Stimulated activated effector memory CD8-positive, alpha-beta T cell treated with anti-CD3 and anti-CD28 coated beads, Interleukin-12 subunit alpha, Interleukin-12 subunit beta, amount 100 ng/mL, for 72 hours (primary cell): ENCODE measurements at regions not wholly inside any gene's neighbourhood (a gene's known extent, or its start where the extent isn't known, plus 50 kb on each side); places are given as distances from the start of the nearest gene placed in this dataset.
"Not testable (repeated sequence)": the region's sequence is repeated elsewhere in the genome, so short reads cannot be mapped to it uniquely, and the experiment has no call there.

Source experiments
- ATAC-seq: fragments of 150-1000 bp; cut with Tn5 transposase; 2 replicates; pipeline ENCODE4 v1.10.0; 2021
- DNase-seq, 2 donors: peaks; one replicate each; pipeline ENCODE4 v3.0.0; 2021 to 2022; ENCODE audit warnings: low spot score in 2 of 2
- H3K27ac Mint-ChIP-seq: one replicate; pipeline ENCODE4 v1.8.0; 2022; ENCODE audit warnings: mild to moderate bottlenecking, mixed read lengths
- H3K36me3 Mint-ChIP-seq: one replicate; pipeline ENCODE4 v1.8.0; 2022; ENCODE audit warnings: mild to moderate bottlenecking, mixed read lengths
- H3K4me1 Mint-ChIP-seq: one replicate; pipeline ENCODE4 v1.8.0; 2022; ENCODE audit warnings: mixed read lengths
- H3K4me3 Mint-ChIP-seq: one replicate; pipeline ENCODE4 v1.8.0; 2022; ENCODE audit warnings: mild to moderate bottlenecking, mixed read lengths
- H3K9me3 Mint-ChIP-seq: one replicate; pipeline ENCODE4 v1.8.0; 2022; ENCODE audit warnings: mixed read lengths

- peaks cover 7% of the 10 kb centered on the region for H3K4me1 Mint-ChIP-seq
- ATAC-seq, result no peak
- no peaks in the 10 kb centered on the region for H3K9me3 Mint-ChIP-seq
- no peaks in the 10 kb centered on the region for H3K36me3 Mint-ChIP-seq
- no peak overlapping the region for H3K27ac Mint-ChIP-seq
- DNase-seq, result no peak
- no peak overlapping the region for H3K4me3 Mint-ChIP-seq
Observed at GRCh38 chr2:54065411-54065810, 50.0 kb upstream of the ACYP2 start.

- no peak overlapping the region for H3K4me3 Mint-ChIP-seq
- ATAC-seq, result no peak
- no peak for DNase-seq
Observed at GRCh38 chr2:54063967-54064535, 51.4 kb upstream of the ACYP2 start.

GRCh38 chr2:54062401-54062800 lies 53.0 kb upstream of the ACYP2 start:
- H3K4me1 Mint-ChIP-seq, result peaks cover 12% of the 10 kb centered on the region
- H3K4me3 Mint-ChIP-seq, result no peak overlapping the region
- DNase-seq (no peak), ATAC-seq (no peak)
- peaks cover 3% of the 10 kb centered on the region for H3K9me3 Mint-ChIP-seq
- no peaks in the 10 kb centered on the region for H3K36me3 Mint-ChIP-seq
- no peak overlapping the region for H3K27ac Mint-ChIP-seq

More at GRCh38 chr2:54063967-54064535, 51.4 kb upstream of the ACYP2 start:
- Mint-ChIP-seq H3K36me3 (no peaks in the 10 kb centered on the region), H3K9me3 (peaks cover 3% of the 10 kb centered on the region), H3K27ac (no peak overlapping the region), H3K4me1 (peaks cover 12% of the 10 kb centered on the region)

- no peaks in the 10 kb centered on the region for H3K36me3 Mint-ChIP-seq
- H3K9me3 Mint-ChIP-seq, result peaks cover 3% of the 10 kb centered on the region
- H3K4me3 Mint-ChIP-seq, result no peak overlapping the region
- H3K4me1 Mint-ChIP-seq, result peaks cover 12% of the 10 kb centered on the region
- ATAC-seq (no peak), DNase-seq (no peak)
- no peak overlapping the region for H3K27ac Mint-ChIP-seq
Observed at GRCh38 chr2:54061272-54061671, 54.1 kb upstream of the ACYP2 start.

GRCh38 chr2:54059986-54060385 lies 55.4 kb upstream of the ACYP2 start:
- Mint-ChIP-seq H3K27ac (no peak overlapping the region), H3K36me3 (no peaks in the 10 kb centered on the region), H3K4me1 (peaks cover 12% of the 10 kb centered on the region), H3K9me3 (peaks cover 3% of the 10 kb centered on the region), H3K4me3 (no peak overlapping the region)
- DNase-seq, result no peak
- ATAC-seq, result no peak

GRCh38 chr2:54059504-54059903 lies 55.9 kb upstream of the ACYP2 start:
- Mint-ChIP-seq H3K4me1 (peaks cover 17% of the 10 kb centered on the region), H3K27ac (no peak overlapping the region), H3K36me3 (no peaks in the 10 kb centered on the region), H3K4me3 (no peak overlapping the region), H3K9me3 (peaks cover 3% of the 10 kb centered on the region)
- DNase-seq, result no peak
- ATAC-seq, result no peak

- no peak overlapping the region for H3K27ac Mint-ChIP-seq
- H3K36me3 Mint-ChIP-seq, result no peaks in the 10 kb centered on the region
- DNase-seq (no peak), ATAC-seq (no peak)
- H3K4me3 Mint-ChIP-seq, result no peak overlapping the region
- peaks cover 3% of the 10 kb centered on the region for H3K9me3 Mint-ChIP-seq
- H3K4me1 Mint-ChIP-seq, result peaks cover 23% of the 10 kb centered on the region
Observed at GRCh38 chr2:54058449-54058848, 57.0 kb upstream of the ACYP2 start.

GRCh38 chr2:54054774-54055173 lies 60.6 kb upstream of the ACYP2 start:
- Mint-ChIP-seq H3K27ac (peak overlapping the region; percentile 91), H3K4me3 (peak overlapping the region; percentile 31), H3K4me1 (peaks cover 33% of the 10 kb centered on the region), H3K36me3 (no peaks in the 10 kb centered on the region), H3K9me3 (peaks cover 3% of the 10 kb centered on the region)
- DNase-seq, result no peak
- no peak for ATAC-seq

- ATAC-seq (peak; percentile 93), DNase-seq (no peak)
- peaks cover 29% of the 10 kb centered on the region for H3K4me1 Mint-ChIP-seq
- peak overlapping the region; percentile 31 for H3K4me3 Mint-ChIP-seq
- no peaks in the 10 kb centered on the region for H3K36me3 Mint-ChIP-seq
- H3K9me3 Mint-ChIP-seq, result no peaks in the 10 kb centered on the region
- peak overlapping the region; percentile 91 for H3K27ac Mint-ChIP-seq
Observed at GRCh38 chr2:54054271-54054670, 61.1 kb upstream of the ACYP2 start.

- no peaks in the 10 kb centered on the region for H3K9me3 Mint-ChIP-seq
- peak overlapping the region; percentile 31 for H3K4me3 Mint-ChIP-seq
- H3K4me1 Mint-ChIP-seq, result peaks cover 29% of the 10 kb centered on the region
- H3K36me3 Mint-ChIP-seq, result no peaks in the 10 kb centered on the region
- peak overlapping the region; percentile 91 for H3K27ac Mint-ChIP-seq
- ATAC-seq (peak; percentile 41), DNase-seq (no peak)
Observed at GRCh38 chr2:54053830-54054229, 61.6 kb upstream of the ACYP2 start.

- H3K9me3 Mint-ChIP-seq, result no peaks in the 10 kb centered on the region
- no peaks in the 10 kb centered on the region for H3K36me3 Mint-ChIP-seq
- DNase-seq (no peak), ATAC-seq (peak; percentile 44)
- peak overlapping the region; percentile 91 for H3K27ac Mint-ChIP-seq
- peaks cover 36% of the 10 kb centered on the region for H3K4me1 Mint-ChIP-seq
- peak overlapping the region; percentile 31 for H3K4me3 Mint-ChIP-seq
Observed at GRCh38 chr2:54052825-54053718, 62.3 kb upstream of the ACYP2 start.

- DNase-seq (no peak), ATAC-seq (no peak)
- no peak overlapping the region for H3K4me3 Mint-ChIP-seq
- H3K4me1 Mint-ChIP-seq, result peaks cover 39% of the 10 kb centered on the region
- no peaks in the 10 kb centered on the region for H3K36me3 Mint-ChIP-seq
- no peaks in the 10 kb centered on the region for H3K9me3 Mint-ChIP-seq
- H3K27ac Mint-ChIP-seq, result no peak overlapping the region
Observed at GRCh38 chr2:54050445-54050844, 65.0 kb upstream of the ACYP2 start.

GRCh38 chr2:54049365-54049764 lies 66.0 kb upstream of the ACYP2 start:
- DNase-seq, result no peak
- ATAC-seq, result no peak
- no peaks in the 10 kb centered on the region for H3K36me3 Mint-ChIP-seq
- H3K9me3 Mint-ChIP-seq, result no peaks in the 10 kb centered on the region
- H3K4me3 Mint-ChIP-seq, result no peak overlapping the region
- H3K4me1 Mint-ChIP-seq, result peaks cover 32% of the 10 kb centered on the region
- H3K27ac Mint-ChIP-seq, result no peak overlapping the region

- H3K9me3 Mint-ChIP-seq, H3K4me3 Mint-ChIP-seq, ATAC-seq, DNase-seq, H3K27ac Mint-ChIP-seq, H3K36me3 Mint-ChIP-seq: not testable (repeated sequence)
- peaks cover 28% of the 10 kb centered on the region for H3K4me1 Mint-ChIP-seq
Observed at GRCh38 chr2:54048896-54049295, 66.5 kb upstream of the ACYP2 start.

GRCh38 chr2:54048117-54048785 lies 67.2 kb upstream of the ACYP2 start:
- Mint-ChIP-seq H3K36me3 (no peaks in the 10 kb centered on the region), H3K27ac (no peak overlapping the region), H3K4me3 (no peak overlapping the region), H3K9me3 (no peaks in the 10 kb centered on the region), H3K4me1 (peaks cover 21% of the 10 kb centered on the region)
- no peak for DNase-seq
- peak; percentile 71 for ATAC-seq
